GM12878 (cell line): ENCODE measurements at regions not wholly inside any gene's neighbourhood (a gene's known extent, or its start where the extent isn't known, plus 50 kb on each side); places are given as distances from the start of the nearest gene placed in this dataset.

Experiments
- ATAC-seq: fragments of 200-7000 bp; cut with Tn5 transposase; 3 replicates; pipeline ENCODE4 v1.9.1; 2020; ENCODE audit warnings: mild to moderate bottlenecking, moderate library complexity
- BruUV-seq: library from RNA; stranded (reverse); fragments of 400-500 nt; replicated peaks from 2 replicates; lab custom pipeline; 2021; lab: Mats Ljungman, UMichigan
- CTCF ChIA-PET: fragments of 300-600 bp; sonication (Branson Sonifier 250); formaldehyde crosslinking; extraction: SDS; loops from one replicate; lab custom pipeline; 2021; ENCODE audit warnings: inconsistent platforms; lab: Yijun Ruan, JAX
- POLR2A ChIA-PET: fragments of 350-600 bp; formaldehyde crosslinking; extraction: SDS; loops from one replicate; lab custom pipeline; 2021; ENCODE audit warnings: inconsistent platforms; lab: Charles Lee
- RAD21 ChIA-PET: fragments of 300-600 bp; sonication (Branson Sonifier 250); formaldehyde crosslinking; loops from one replicate; lab custom pipeline; 2023; ENCODE audit warnings: antibody characterized with exemption; ENCODE audit not compliant: unreplicated experiment; lab: Charles Lee
- SMC1A ChIA-PET: fragments of 300-600 bp; sonication (Branson Sonifier 250); formaldehyde crosslinking; loops from one replicate; lab custom pipeline; 2023; ENCODE audit not compliant: unreplicated experiment, uncharacterized antibody; lab: Charles Lee
- DNase-seq: peaks from one replicate; pipeline ENCODE4 v3.0.0-alpha.2; 2011; ENCODE audit warnings: low read depth, low spot score
- FAIRE-seq: peaks from 3 replicates; lab custom pipeline; 2011; peaks lifted over from hg19 to GRCh38; lab: Jason Lieb, UNC
- H2AFZ ChIP-seq: 2 replicates; pipeline ENCODE4 v1.6.0; 2011; ENCODE audit warnings: low read depth, low read length, control low read depth; ENCODE audit not compliant: control insufficient read depth
- H3K27ac ChIP-seq: 2 replicates; pipeline ENCODE4 v1.5.1; 2011; ENCODE audit warnings: control low read depth; ENCODE audit not compliant: control insufficient read depth, insufficient read depth
- H3K27me3 ChIP-seq, 2 experiments: replicated peaks in 1 of 2; 2 replicates each; pipeline versions ENCODE4 v1.6.0 to v1.6.1; 2011; ENCODE audit warnings: low read length in 1 of 2; ENCODE audit not compliant: control insufficient read depth in 2 of 2, insufficient read depth in 2 of 2
- H3K36me3 ChIP-seq, 2 experiments: 2 replicates each; pipeline ENCODE4 v1.5.1; 2011; ENCODE audit warnings: low read length in 1 of 2; ENCODE audit not compliant: control insufficient read depth in 2 of 2, insufficient read depth in 2 of 2
- H3K4me1 ChIP-seq: 2 replicates; pipeline ENCODE4 v1.6.1; 2011; ENCODE audit warnings: mild to moderate bottlenecking, low read length, moderate library complexity, mixed read lengths; ENCODE audit not compliant: control insufficient read depth, insufficient read depth
- H3K4me2 ChIP-seq: 2 replicates; pipeline ENCODE4 v1.6.0; 2011; ENCODE audit warnings: control low read depth; ENCODE audit not compliant: control insufficient read depth, insufficient read depth
- H3K4me3 ChIP-seq: fragments of 200-600 bp; sonication (generic); 2 replicates; pipeline ENCODE4 v1.5.1; 2016
- H3K79me2 ChIP-seq: 2 replicates; pipeline ENCODE4 v1.6.0; 2011; ENCODE audit warnings: low read length; ENCODE audit not compliant: control insufficient read depth, insufficient read depth
- H3K9ac ChIP-seq: 2 replicates; pipeline ENCODE4 v1.8.0; 2011; ENCODE audit warnings: low read length, control low read depth, mixed read lengths; ENCODE audit not compliant: control insufficient read depth, insufficient read depth
- H3K9me3 ChIP-seq: replicated peaks from 3 replicates; pipeline ENCODE4 v1.5.1; 2011; ENCODE audit warnings: mild to moderate bottlenecking, low read length; ENCODE audit not compliant: control insufficient read depth, insufficient read depth
- H4K20me1 ChIP-seq: 2 replicates; pipeline ENCODE4 v1.6.0; 2011; ENCODE audit not compliant: control insufficient read depth, insufficient read depth
- CREB1 ChIP-seq: IDR thresholded peaks from 2 replicates; pipeline ENCODE4 v1.6.1; 2012; ENCODE audit warnings: low read depth, mild to moderate bottlenecking, inconsistent platforms
- EGR1 ChIP-seq, 2 experiments: IDR thresholded peaks; 1 replicate in 1 of 2; 2 replicates in 1 of 2; pipeline ENCODE4 v1.6.1; 2011 to 2012; ENCODE audit warnings: low read depth in 2 of 2, low read length in 2 of 2, borderline replicate concordance in 1 of 2, mild to moderate bottlenecking in 1 of 2, moderate library complexity in 1 of 2
- PAX8 ChIP-seq: fragments of 450-650 bp; IDR thresholded peaks from 2 replicates; pipeline ENCODE4 v1.6.1; 2017; ENCODE audit warnings: mild to moderate bottlenecking, moderate library complexity
- SPI1 ChIP-seq: IDR thresholded peaks from 2 replicates; pipeline ENCODE4 v1.6.1; 2011; ENCODE audit warnings: low read depth, mild to moderate bottlenecking, low read length, moderate library complexity, borderline replicate concordance; ENCODE audit not compliant: insufficient read depth
- SREBF2 ChIP-seq: IDR thresholded peaks from 2 replicates; pipeline ENCODE4 v1.6.1; 2012; ENCODE audit warnings: mild to moderate bottlenecking, low read length
- in situ Hi-C: fragments of 300-500 bp; cut with MboI; formaldehyde crosslinking; loops from 9 replicates; pipeline ENCODE4 v1.14.3; 2018; ENCODE audit warnings: mixed read lengths
- intact Hi-C: fragments of 100-400 bp; cut with micrococcal nuclease; formaldehyde crosslinking; loops from one replicate; pipeline ENCODE4 v1.14.2; 2022; ENCODE audit not compliant: unreplicated experiment
- TF ChIP-seq, protein P1 (sequence below): fragments of 450-650 bp; IDR thresholded peaks from 2 replicates; pipeline ENCODE4 v1.6.1; 2018; ENCODE audit warnings: mild to moderate bottlenecking, low read depth, moderate library complexity; ENCODE audit not compliant: partially characterized antibody

DNA sequence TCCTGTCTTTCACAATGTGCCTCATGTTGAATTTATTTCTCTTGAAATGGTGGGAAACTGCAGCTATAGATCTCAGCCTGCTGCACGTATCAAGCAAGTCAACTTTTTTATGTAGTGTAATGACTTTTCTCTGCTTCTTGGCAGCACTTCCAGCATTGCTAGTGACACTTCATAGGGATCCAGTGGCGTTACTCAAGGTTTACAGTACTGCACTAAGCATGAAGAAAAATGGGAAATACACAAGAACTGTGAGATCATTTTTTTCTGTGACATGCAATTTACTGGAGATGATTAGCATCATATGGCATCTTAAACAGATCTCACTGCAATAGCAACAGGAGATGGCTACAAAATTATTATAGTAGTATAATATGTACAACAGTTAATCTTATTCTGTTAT is 90.9 kb downstream of the POLR1F start (continued):
- TF ChIP-seq EGR1 (IDR thresholded peaks at IDR 0.05; ENCODE audit: borderline replicate concordance in 1 of 2, low read depth in 2 of 2, low read length in 2 of 2) (no peak), PAX8 (no peak)
- TF ChIP-seq, protein P1, sequence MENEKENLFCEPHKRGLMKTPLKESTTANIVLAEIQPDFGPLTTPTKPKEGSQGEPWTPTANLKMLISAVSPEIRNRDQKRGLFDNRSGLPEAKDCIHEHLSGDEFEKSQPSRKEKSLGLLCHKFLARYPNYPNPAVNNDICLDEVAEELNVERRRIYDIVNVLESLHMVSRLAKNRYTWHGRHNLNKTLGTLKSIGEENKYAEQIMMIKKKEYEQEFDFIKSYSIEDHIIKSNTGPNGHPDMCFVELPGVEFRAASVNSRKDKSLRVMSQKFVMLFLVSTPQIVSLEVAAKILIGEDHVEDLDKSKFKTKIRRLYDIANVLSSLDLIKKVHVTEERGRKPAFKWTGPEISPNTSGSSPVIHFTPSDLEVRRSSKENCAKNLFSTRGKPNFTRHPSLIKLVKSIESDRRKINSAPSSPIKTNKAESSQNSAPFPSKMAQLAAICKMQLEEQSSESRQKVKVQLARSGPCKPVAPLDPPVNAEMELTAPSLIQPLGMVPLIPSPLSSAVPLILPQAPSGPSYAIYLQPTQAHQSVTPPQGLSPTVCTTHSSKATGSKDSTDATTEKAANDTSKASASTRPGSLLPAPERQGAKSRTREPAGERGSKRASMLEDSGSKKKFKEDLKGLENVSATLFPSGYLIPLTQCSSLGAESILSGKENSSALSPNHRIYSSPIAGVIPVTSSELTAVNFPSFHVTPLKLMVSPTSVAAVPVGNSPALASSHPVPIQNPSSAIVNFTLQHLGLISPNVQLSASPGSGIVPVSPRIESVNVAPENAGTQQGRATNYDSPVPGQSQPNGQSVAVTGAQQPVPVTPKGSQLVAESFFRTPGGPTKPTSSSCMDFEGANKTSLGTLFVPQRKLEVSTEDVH: no peak

DNA sequence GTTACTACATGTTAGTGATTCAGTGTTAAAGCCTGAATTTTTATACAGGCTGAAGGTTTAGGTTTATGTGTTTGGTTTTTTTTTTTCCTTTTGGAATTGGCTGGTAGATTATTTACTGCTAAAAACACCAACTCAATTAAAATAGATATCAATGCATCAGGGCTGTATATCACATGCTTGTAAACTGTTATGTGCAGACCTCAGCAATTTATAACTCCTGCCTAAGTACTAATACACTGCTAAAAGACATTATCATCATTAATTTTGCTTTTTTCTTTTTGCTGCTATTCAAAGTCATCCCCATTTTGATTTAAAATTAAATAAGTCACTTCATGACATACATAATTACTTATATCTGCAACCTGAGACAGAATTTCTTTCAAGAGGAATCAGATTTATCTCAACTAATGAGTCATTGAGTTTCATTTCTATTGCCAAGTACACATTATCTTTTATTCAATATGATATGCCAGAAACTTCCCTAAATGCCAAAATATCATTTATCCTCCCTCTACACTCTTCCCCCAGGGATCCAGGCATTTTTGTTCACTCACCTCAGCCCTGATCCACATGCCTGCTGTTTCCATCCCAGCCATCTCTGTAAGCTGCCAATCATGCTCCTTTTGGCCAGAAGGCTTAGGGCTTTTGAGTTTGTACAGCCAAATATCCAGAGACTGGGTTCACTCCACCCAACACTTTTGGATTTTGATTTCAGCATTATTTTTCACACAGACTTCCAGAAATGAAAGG is 98.5 kb downstream of the POLR1F start:
- H3K36me3 ChIP-seq: no peaks in the 10 kb centered on the region
- no peak overlapping the region for H3K27ac ChIP-seq
- intact Hi-C loops (no loop called here), in situ Hi-C loops (no loop called here)
- no peak overlapping the region for H3K4me3 ChIP-seq
- no peak overlapping the region for H3K4me2 ChIP-seq
- ChIA-PET POLR2A (no interaction called here), CTCF (no interaction called here), RAD21 (no interaction called here), SMC1A (no interaction called here)
- no peak for TF ChIP-seq SREBF2
- no peak for TF ChIP-seq CREB1
- TF ChIP-seq SPI1: no peak
- no peaks in the 10 kb centered on the region for H4K20me1 ChIP-seq
- H3K4me1 ChIP-seq: no peaks in the 10 kb centered on the region
- BruUV-seq: no TSS peak
- DNase-seq (no peak), FAIRE-seq (no peak), ATAC-seq (no peak)
- no peaks in the 10 kb centered on the region for H3K79me2 ChIP-seq
- H3K27me3 ChIP-seq: no peaks in the 10 kb centered on the region
- H3K9me3 ChIP-seq: no peaks in the 10 kb centered on the region
- H3K9ac ChIP-seq: no peak overlapping the region
- H2AFZ ChIP-seq: no peak overlapping the region
